HFFc6 (cell line): ENCODE measurements at regions not wholly inside any gene's neighbourhood (a gene's known extent, or its start where the extent isn't known, plus 50 kb on each side); places are given as distances from the start of the nearest gene placed in this dataset.

ENCODE experiments used
- DNase-seq: peaks from one replicate; pipeline ENCODE4 v3.0.0-alpha.2; 2018
- H3K27ac Mint-ChIP-seq: 2 replicates; pipeline ENCODE4 v1.8.0; 2020; ENCODE audit warnings: mild to moderate bottlenecking, mixed read lengths
- H3K27me3 Mint-ChIP-seq: 2 replicates; pipeline ENCODE4 v1.8.0; 2021; ENCODE audit warnings: mild to moderate bottlenecking, moderate library complexity, mixed read lengths; ENCODE audit not compliant: insufficient read depth
- H3K36me3 Mint-ChIP-seq: 2 replicates; pipeline ENCODE4 v1.8.0; 2021; ENCODE audit warnings: low read depth, mixed read lengths
- H3K4me1 Mint-ChIP-seq: 2 replicates; pipeline ENCODE4 v1.8.0; 2020; ENCODE audit warnings: low read depth, mixed read lengths
- H3K4me3 Mint-ChIP-seq: 2 replicates; pipeline ENCODE4 v1.8.0; 2020; ENCODE audit warnings: mild to moderate bottlenecking, moderate library complexity, mixed read lengths
- H3K9me3 Mint-ChIP-seq: 2 replicates; pipeline ENCODE4 v1.8.0; 2020; ENCODE audit warnings: mild to moderate bottlenecking, mixed read lengths
- CTCF ChIP-seq: fragments of 200-600 bp; sonication (generic); IDR thresholded peaks from 2 replicates; pipeline ENCODE4 v1.5.0; 2021; ENCODE audit warnings: antibody characterized with exemption, mild to moderate bottlenecking

DNA sequence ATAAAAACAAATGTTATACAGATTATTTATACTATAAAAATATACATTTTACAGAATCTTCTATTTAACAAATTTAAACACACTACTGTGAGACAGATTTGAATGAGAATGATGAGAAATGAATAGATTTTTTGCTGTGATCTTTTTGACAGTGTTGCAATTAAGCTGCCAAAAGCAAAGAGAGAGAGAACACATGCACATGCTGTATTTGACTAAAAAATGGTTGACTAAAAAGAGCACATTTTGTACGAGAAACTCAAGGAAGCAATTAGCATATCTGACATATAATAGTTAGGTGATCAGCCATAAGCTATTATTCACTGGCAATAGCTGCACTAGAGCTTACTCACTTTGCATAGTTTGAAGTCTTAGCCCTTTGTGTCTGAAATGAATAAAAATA lies 115.8 kb downstream of the SYT10 start:
- no peaks in the 10 kb centered on the region for H3K4me1 Mint-ChIP-seq
- no peaks in the 10 kb centered on the region for H3K36me3 Mint-ChIP-seq
- no peak overlapping the region for H3K4me3 Mint-ChIP-seq

DNA sequence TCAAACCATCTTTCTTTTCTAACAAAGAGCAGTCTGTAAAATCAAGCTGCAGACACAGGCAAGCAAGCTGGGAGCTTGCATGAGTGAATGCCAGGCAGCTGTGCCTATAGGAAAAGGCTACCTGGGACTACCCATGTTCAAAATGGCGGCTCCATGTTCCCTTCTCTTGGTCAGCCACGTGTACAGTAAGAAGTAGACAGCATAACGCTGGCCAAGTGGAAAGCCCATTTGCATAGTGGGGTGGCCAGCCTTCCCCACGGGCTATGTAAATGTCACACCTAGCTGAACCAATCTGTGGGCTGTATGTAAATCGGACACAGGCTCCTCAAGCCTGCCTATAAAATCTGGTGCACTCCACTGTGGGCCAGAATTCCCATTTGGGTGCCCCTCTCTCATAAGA lies 117.1 kb downstream of the SYT10 start:
- H3K27ac Mint-ChIP-seq, result no peak overlapping the region
- H3K9me3 Mint-ChIP-seq, result peaks cover 21% of the 10 kb centered on the region
- H3K4me1 Mint-ChIP-seq, result no peaks in the 10 kb centered on the region
- H3K27me3 Mint-ChIP-seq, result no peaks in the 10 kb centered on the region; the same call in 1 of the 2 replicates
- no peak overlapping the region for H3K4me3 Mint-ChIP-seq
- DNase-seq, result no peak
- no peak for TF ChIP-seq CTCF
- no peaks in the 10 kb centered on the region for H3K36me3 Mint-ChIP-seq

More for the DNA sequence above, 115.8 kb downstream of the SYT10 start:
- no peaks in the 10 kb centered on the region for H3K27me3 Mint-ChIP-seq
- no peak overlapping the region for H3K27ac Mint-ChIP-seq
- peaks cover 16% of the 10 kb centered on the region for H3K9me3 Mint-ChIP-seq
- no peak for DNase-seq
- TF ChIP-seq CTCF, result no peak

DNA sequence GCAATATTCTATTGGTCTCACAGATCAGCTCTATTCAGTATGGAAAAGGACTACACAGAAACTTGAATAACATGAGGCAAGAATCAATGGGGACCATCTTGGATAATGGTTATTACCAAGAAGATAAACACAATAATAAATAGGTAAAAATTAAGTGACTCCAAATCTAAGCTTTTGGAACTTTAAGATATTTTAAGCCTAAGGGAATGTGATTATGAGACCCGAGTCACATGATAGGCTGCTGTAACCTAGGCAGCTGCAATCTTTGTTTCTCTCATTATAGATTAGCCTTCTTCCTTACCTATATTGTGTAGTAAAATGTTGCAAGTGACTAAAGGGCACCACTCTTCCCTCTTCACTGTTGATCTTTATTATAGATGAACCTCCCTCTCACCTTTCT lies 121.9 kb downstream of the SYT10 start:
- H3K4me1 Mint-ChIP-seq, result no peaks in the 10 kb centered on the region
- H3K9me3 Mint-ChIP-seq, result peaks cover 39% of the 10 kb centered on the region
- H3K36me3 Mint-ChIP-seq, result no peaks in the 10 kb centered on the region
- DNase-seq, result no peak
- TF ChIP-seq CTCF, result no peak
- H3K27ac Mint-ChIP-seq, result no peak overlapping the region
- H3K27me3 Mint-ChIP-seq, result no peaks in the 10 kb centered on the region; the same call in 1 of the 2 replicates
- H3K4me3 Mint-ChIP-seq, result no peak overlapping the region

- Mint-ChIP-seq H3K4me3 (no peak overlapping the region), H3K27me3 (no peaks in the 10 kb centered on the region; the same call in 1 of the 2 replicates), H3K27ac (no peak overlapping the region), H3K4me1 (no peaks in the 10 kb centered on the region), H3K36me3 (no peaks in the 10 kb centered on the region), H3K9me3 (peaks cover 37% of the 10 kb centered on the region)
- no peak for DNase-seq
- no peak for TF ChIP-seq CTCF
Measured at GRCh38 chr12:33314223-33314622, 125.4 kb downstream of the SYT10 start.

GRCh38 chr12:33313476-33313875 lies 126.1 kb downstream of the SYT10 start:
- no peak overlapping the region for H3K27ac Mint-ChIP-seq
- no peak for TF ChIP-seq CTCF

DNA sequence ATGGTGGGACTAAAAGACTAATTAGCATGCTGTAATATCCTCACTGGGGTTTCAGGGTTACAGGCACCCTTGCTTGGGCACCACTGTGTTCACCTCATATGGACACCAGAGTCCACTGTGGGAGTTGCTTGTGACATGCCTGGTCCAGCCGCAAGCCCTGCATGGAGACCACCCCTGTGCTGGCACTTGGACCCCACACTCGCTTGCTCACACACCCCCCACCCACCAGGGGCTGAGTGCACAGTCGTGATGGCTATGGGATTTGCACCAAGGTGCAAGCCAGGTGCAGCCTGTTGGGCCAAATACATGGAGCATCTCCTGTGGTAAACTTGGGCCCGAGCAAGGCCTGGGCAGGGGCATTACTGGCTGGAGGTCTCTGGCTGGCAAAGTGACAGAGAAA lies 129.1 kb downstream of the SYT10 start:
- DNase-seq, result no peak
- Mint-ChIP-seq H3K4me3 (no peak overlapping the region), H3K9me3 (peaks cover 36% of the 10 kb centered on the region), H3K27me3 (no peaks in the 10 kb centered on the region; the same call in 1 of the 2 replicates), H3K27ac (no peak overlapping the region), H3K4me1 (no peaks in the 10 kb centered on the region), H3K36me3 (no peaks in the 10 kb centered on the region)
- TF ChIP-seq CTCF, result no peak

More at GRCh38 chr12:33313476-33313875, 126.1 kb downstream of the SYT10 start:
- DNase-seq, result no peak
- no peak overlapping the region for H3K4me3 Mint-ChIP-seq
- H3K27me3 Mint-ChIP-seq, result no peaks in the 10 kb centered on the region; the same call in 1 of the 2 replicates
- H3K9me3 Mint-ChIP-seq, result peaks cover 41% of the 10 kb centered on the region
- no peaks in the 10 kb centered on the region for H3K36me3 Mint-ChIP-seq
- no peaks in the 10 kb centered on the region for H3K4me1 Mint-ChIP-seq
